GM20431 (cell line): ENCODE measurements at regions not wholly inside any gene's neighbourhood (a gene's known extent, or its start where the extent isn't known, plus 50 kb on each side); places are given as distances from the start of the nearest gene placed in this dataset.
"Not testable (repeated sequence)": the region's sequence is repeated elsewhere in the genome, so short reads cannot be mapped to it uniquely, and the experiment has no call there.

Experiments
- in situ Hi-C: fragments of 300-500 bp; cut with MseI, MboI; formaldehyde crosslinking; loops from one replicate; pipeline ENCODE4 v1.15.0; 2020; ENCODE audit warnings: low sequenced_read_pairs; ENCODE audit not compliant: unreplicated experiment

GRCh38 chr2:174671532-174671931 is 73.9 kb upstream of the WIPF1 start:
- in situ Hi-C loops: not testable (repeated sequence)

GRCh38 chr2:174670446-174670845 is 72.8 kb upstream of the WIPF1 start:
- in situ Hi-C loops: no loop called here

GRCh38 chr2:174669336-174669735 is 71.7 kb upstream of the WIPF1 start:
- in situ Hi-C loops: no loop called here

- in situ Hi-C loops: no loop called here
These were observed 70.5 kb upstream of the WIPF1 start for GRCh38 chr2:174668075-174668474.

- in situ Hi-C loops: no loop called here
These were observed 69.8 kb upstream of the WIPF1 start for GRCh38 chr2:174667250-174667860.

GRCh38 chr2:174666845-174667244 is 69.2 kb upstream of the WIPF1 start:
- in situ Hi-C loops: no loop called here

GRCh38 chr2:174666312-174666711 is 68.7 kb upstream of the WIPF1 start:
- in situ Hi-C loops: no loop called here

- in situ Hi-C loops: no loop called here
These were observed 66.6 kb upstream of the WIPF1 start for GRCh38 chr2:174664084-174664759.

- in situ Hi-C loops: no loop called here
These were observed 65.9 kb upstream of the WIPF1 start for GRCh38 chr2:174663550-174663949.

GRCh38 chr2:174662859-174663258 is 65.3 kb upstream of the WIPF1 start:
- in situ Hi-C loops: no loop called here

- in situ Hi-C loops: no loop called here
These were observed 64.9 kb upstream of the WIPF1 start for GRCh38 chr2:174662459-174662858.

GRCh38 chr2:174660984-174661675 is 63.5 kb upstream of the WIPF1 start:
- in situ Hi-C loops: no loop called here

GRCh38 chr2:174659069-174659900 is 61.7 kb upstream of the WIPF1 start:
- in situ Hi-C loops: no loop called here

GRCh38 chr2:174656676-174657176 is 59.1 kb upstream of the WIPF1 start:
- in situ Hi-C loops: no loop called here

- in situ Hi-C loops: no loop called here
These were observed 58.4 kb upstream of the WIPF1 start for GRCh38 chr2:174656035-174656434.

GRCh38 chr2:174654419-174654941 is 56.9 kb upstream of the WIPF1 start:
- in situ Hi-C loops: no loop called here

- in situ Hi-C loops: no loop called here
These were observed 51.3 kb upstream of the WIPF1 start for GRCh38 chr2:174648896-174649295.
